HUES64 (cell line): ENCODE measurements at regions not wholly inside any gene's neighbourhood (a gene's known extent, or its start where the extent isn't known, plus 50 kb on each side); places are given as distances from the start of the nearest gene placed in this dataset.

Experiments used
- H3K27ac ChIP-seq: 2 replicates; pipeline ENCODE4 v1.7.0; 2013; ENCODE audit warnings: low read depth, low read length, inconsistent platforms
- H3K27me3 ChIP-seq: 2 replicates; pipeline ENCODE4 v1.6.1; 2013; ENCODE audit warnings: mild to moderate bottlenecking, low read length; ENCODE audit not compliant: insufficient read depth
- H3K36me3 ChIP-seq: 2 replicates; pipeline ENCODE4 v1.6.1; 2013; ENCODE audit warnings: mild to moderate bottlenecking, low read length; ENCODE audit not compliant: insufficient read depth
- H3K4me1 ChIP-seq: 2 replicates; pipeline ENCODE4 v1.6.1; 2013; ENCODE audit warnings: mild to moderate bottlenecking, low read length, moderate library complexity; ENCODE audit not compliant: insufficient read depth
- H3K4me3 ChIP-seq: 2 replicates; pipeline ENCODE4 v1.5.1; 2013; ENCODE audit warnings: mild to moderate bottlenecking, low read length, moderate library complexity
- H3K9ac ChIP-seq: 2 replicates; pipeline ENCODE4 v1.6.1; 2013; ENCODE audit warnings: mild to moderate bottlenecking, low read depth, low read length
- H3K9me3 ChIP-seq: 2 replicates; pipeline ENCODE4 v1.6.1; 2013; ENCODE audit warnings: low read depth, low read length; ENCODE audit not compliant: insufficient read depth
- WGBS: fragments of 150-250, 120-280 bp; methylation state at CpG from one replicate; pipeline ENCODE4 v1.1.7; 2013; ENCODE audit warnings: missing lambda C conversion rate; 5-methylcytosine and 5-hydroxymethylcytosine counted together

DNA sequence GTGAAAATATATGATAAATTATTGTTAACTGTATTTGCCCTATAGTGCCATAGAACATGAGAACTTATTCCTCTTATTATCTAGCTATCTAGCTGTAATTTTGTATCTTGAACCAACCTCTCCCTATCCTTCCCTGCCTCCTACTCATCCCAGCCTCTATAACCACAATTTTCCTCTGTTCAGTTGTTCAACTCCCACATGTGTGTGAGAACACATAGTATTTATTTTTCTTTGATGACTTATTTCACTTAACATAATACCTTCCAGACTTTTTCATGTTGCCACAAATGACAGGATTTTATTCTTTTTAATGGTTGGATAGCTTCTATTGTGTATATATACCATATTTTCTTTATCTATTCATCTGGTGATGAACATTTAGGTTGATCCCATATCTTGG, 85.4 kb upstream of the SUCLG2 start:
- Histone ChIP-seq H3K27ac (no peak overlapping the region), H3K9ac (no peak overlapping the region), H3K27me3 (no peaks in the 10 kb centered on the region), H3K4me1 (no peaks in the 10 kb centered on the region), H3K9me3 (no peaks in the 10 kb centered on the region), H3K36me3 (no peaks in the 10 kb centered on the region), H3K4me3 (no peak overlapping the region)

- Histone ChIP-seq H3K27me3 (no peaks in the 10 kb centered on the region), H3K27ac (no peak overlapping the region), H3K9me3 (no peaks in the 10 kb centered on the region), H3K4me3 (no peak overlapping the region), H3K9ac (no peak overlapping the region), H3K4me1 (no peaks in the 10 kb centered on the region), H3K36me3 (no peaks in the 10 kb centered on the region)
- WGBS = 92% methylated on average over 8 of the region's 9 CpGs
These were observed 83.8 kb upstream of the SUCLG2 start for GRCh38 chr3:67737906-67738865.

DNA sequence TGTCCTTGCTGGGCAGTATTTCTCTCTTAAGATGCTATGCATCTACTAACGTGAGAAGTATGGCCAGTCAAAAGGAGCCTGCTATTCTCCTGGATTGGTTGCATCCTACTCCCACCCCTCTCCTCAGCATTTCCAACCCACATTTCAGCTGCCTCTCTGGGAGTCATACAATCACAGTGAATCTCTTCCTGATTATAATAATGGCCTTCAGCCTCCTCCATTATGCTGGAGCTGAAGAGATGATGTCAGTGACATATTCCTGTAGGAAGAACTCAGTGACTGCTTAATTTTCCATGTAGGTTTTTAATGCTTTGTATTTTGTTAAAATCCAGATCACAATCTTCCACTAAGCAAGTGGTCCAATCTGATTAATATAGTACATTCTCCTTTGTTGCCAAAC, 82.7 kb upstream of the SUCLG2 start:
- Histone ChIP-seq H3K27ac (no peak overlapping the region), H3K9me3 (no peaks in the 10 kb centered on the region), H3K9ac (no peak overlapping the region), H3K4me1 (no peaks in the 10 kb centered on the region), H3K27me3 (no peaks in the 10 kb centered on the region), H3K4me3 (no peak overlapping the region), H3K36me3 (no peaks in the 10 kb centered on the region)
- WGBS = 88% methylated on average over 1 of the region's 1 CpG

DNA sequence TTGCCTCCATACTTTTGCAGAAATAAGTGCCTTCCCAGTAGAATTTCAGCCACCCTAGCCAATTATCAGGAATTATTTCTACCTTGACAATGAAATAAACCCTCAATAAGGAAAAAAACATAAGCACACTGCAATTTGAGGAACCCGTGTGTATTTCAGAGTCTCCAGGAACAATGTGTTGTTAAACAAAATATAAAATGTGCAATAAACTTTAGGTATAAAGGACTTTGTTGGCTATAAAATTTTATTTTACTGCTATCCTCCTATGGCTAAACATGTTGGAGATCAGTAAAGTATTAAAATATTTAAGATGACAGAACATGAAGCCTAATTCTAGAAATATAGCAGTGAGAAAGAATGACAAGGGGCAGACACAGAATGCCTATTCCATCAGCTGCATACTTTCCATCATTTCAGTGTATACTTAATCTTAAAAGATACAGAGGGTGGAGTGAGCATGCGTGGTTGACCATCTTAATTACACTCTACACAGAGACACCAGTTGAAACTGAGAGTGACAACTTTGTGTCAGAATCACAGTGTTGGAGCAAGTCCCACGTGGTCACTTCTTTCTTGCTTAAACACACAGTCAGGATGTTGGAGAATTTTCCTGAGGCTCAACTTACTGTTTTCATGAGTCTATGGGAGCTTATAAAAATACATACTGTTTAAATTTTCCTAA, 79.0 kb upstream of the SUCLG2 start:
- WGBS = 91% methylated on average over 3 of the region's 3 CpGs
- Histone ChIP-seq H3K27ac (no peak overlapping the region), H3K4me1 (no peaks in the 10 kb centered on the region), H3K4me3 (no peak overlapping the region), H3K36me3 (no peaks in the 10 kb centered on the region), H3K9me3 (no peaks in the 10 kb centered on the region), H3K27me3 (no peaks in the 10 kb centered on the region), H3K9ac (no peak overlapping the region)

GRCh38 chr3:67724434-67724833, 70.0 kb upstream of the SUCLG2 start:
- Histone ChIP-seq H3K4me1 (0 out of 2 replicates have a peak, but pooled peaks cover 5% of the 10 kb centered on the region), H3K9ac (no peak overlapping the region), H3K36me3 (no peaks in the 10 kb centered on the region), H3K27me3 (no peaks in the 10 kb centered on the region), H3K4me3 (no peak overlapping the region), H3K27ac (no peak overlapping the region; the same call in 1 of the 2 replicates), H3K9me3 (peaks cover 21% of the 10 kb centered on the region)
- 71% methylated on average over 1 of the region's 2 CpGs for WGBS

DNA sequence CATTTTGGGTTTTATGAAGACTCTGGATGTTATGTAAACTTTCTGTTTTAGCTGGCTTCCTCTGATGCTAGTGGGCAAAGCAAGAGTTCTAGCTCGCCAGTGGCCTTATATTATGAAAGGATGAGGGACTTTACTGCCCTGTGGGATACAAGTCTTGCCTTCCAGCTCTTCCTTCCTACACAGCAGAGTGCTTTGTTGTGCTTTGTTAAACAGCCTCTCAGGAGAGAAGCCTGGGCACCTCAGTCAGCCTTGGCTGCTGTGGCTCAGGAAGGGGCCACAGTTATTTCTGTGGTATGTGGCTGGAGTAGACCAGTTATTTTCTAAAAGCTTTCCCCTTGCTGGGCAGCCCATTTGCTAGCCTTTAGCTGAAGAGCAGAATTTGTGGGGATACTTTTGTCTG, 69.5 kb upstream of the SUCLG2 start:
- no peak overlapping the region for H3K9ac ChIP-seq
- H3K4me1 ChIP-seq = 0 out of 2 replicates have a peak, but pooled peaks cover 5% of the 10 kb centered on the region
- H3K27ac ChIP-seq = no peak overlapping the region; the same call in 1 of the 2 replicates
- H3K9me3 ChIP-seq = peaks cover 21% of the 10 kb centered on the region
- WGBS = 62% methylated on average over 1 of the region's 1 CpG
- H3K36me3 ChIP-seq = no peaks in the 10 kb centered on the region
- no peaks in the 10 kb centered on the region for H3K27me3 ChIP-seq
- no peak overlapping the region for H3K4me3 ChIP-seq

DNA sequence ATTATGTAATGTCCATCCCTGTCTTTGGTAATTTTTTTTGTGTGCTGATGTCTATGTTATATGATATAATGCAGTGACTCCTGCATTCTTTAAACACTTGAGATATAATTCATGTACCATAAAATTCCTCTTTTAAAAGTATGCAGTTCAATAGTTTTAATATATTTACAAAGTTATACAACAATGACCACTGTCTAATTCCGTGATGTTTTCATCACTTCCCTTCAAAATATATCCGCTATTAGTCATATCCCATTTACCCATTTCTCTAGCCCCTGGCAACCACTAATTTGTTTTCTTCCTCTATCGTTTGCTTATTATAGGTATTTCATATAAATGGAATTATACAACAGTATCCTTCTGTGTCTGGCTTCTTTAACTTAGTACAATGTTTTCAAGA, 64.9 kb upstream of the SUCLG2 start:
- no peak overlapping the region for H3K9ac ChIP-seq
- no peaks in the 10 kb centered on the region for H3K27me3 ChIP-seq
- no peak overlapping the region for H3K4me3 ChIP-seq
- H3K36me3 ChIP-seq = no peaks in the 10 kb centered on the region
- WGBS = 100% methylated on average over 2 of the region's 3 CpGs
- H3K27ac ChIP-seq = no peak overlapping the region
- peaks cover 7% of the 10 kb centered on the region for H3K9me3 ChIP-seq
- H3K4me1 ChIP-seq = peaks cover 4% of the 10 kb centered on the region; the same call in 1 of the 2 replicates

DNA sequence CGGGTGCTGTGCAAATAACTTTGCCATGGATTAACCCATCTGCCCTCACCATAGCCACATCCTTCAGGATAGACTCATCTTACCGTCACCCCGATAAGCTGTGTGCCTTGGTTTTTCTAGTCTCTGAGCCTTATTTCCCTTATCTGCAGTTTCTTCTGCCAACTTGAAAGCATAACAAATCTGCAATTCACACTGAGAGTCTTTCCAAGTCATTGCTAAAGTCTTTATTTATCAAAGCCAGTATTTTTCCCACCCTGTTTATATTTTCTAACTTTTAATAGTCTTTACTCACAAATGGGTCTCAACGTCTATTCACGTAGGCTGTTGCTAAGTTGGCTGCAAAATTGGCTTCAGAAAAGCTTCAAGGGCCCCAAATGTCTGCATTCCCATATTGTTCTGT, 61.6 kb upstream of the SUCLG2 start:
- Histone ChIP-seq H3K9me3 (peaks cover 4% of the 10 kb centered on the region; the same call in 1 of the 2 replicates), H3K4me1 (peaks cover 6% of the 10 kb centered on the region; the same call in 1 of the 2 replicates), H3K4me3 (no peak overlapping the region), H3K36me3 (no peaks in the 10 kb centered on the region), H3K27ac (no peak overlapping the region), H3K27me3 (no peaks in the 10 kb centered on the region), H3K9ac (no peak overlapping the region)
- 95% methylated on average over 5 of the region's 5 CpGs for WGBS

- no peaks in the 10 kb centered on the region for H3K36me3 ChIP-seq
- H3K4me1 ChIP-seq = peaks cover 6% of the 10 kb centered on the region; the same call in 1 of the 2 replicates
- H3K9ac ChIP-seq = no peak overlapping the region; the same call in 1 of the 2 replicates
- H3K9me3 ChIP-seq = no peaks in the 10 kb centered on the region
- 79% methylated on average over 3 of the region's 3 CpGs for WGBS
- no peak overlapping the region for H3K27ac ChIP-seq
- H3K27me3 ChIP-seq = no peaks in the 10 kb centered on the region
- H3K4me3 ChIP-seq = no peak overlapping the region
These were observed 59.5 kb upstream of the SUCLG2 start for GRCh38 chr3:67713764-67714469.

GRCh38 chr3:67712259-67712658, 57.8 kb upstream of the SUCLG2 start:
- Histone ChIP-seq H3K4me1 (peaks cover 6% of the 10 kb centered on the region; the same call in 1 of the 2 replicates), H3K27me3 (no peaks in the 10 kb centered on the region), H3K4me3 (no peak overlapping the region), H3K9ac (no peak overlapping the region), H3K27ac (no peak overlapping the region), H3K36me3 (no peaks in the 10 kb centered on the region), H3K9me3 (no peaks in the 10 kb centered on the region)

- Histone ChIP-seq H3K27ac (no peak overlapping the region), H3K27me3 (no peaks in the 10 kb centered on the region), H3K9me3 (no peaks in the 10 kb centered on the region), H3K4me3 (no peak overlapping the region), H3K4me1 (peaks cover 11% of the 10 kb centered on the region), H3K36me3 (no peaks in the 10 kb centered on the region), H3K9ac (no peak overlapping the region)
These were observed 56.0 kb upstream of the SUCLG2 start for GRCh38 chr3:67710396-67710795.
